ENCODE measurements at regions not wholly inside any gene's neighbourhood (a gene's known extent, or its start where the extent isn't known, plus 50 kb on each side); places are given as distances from the start of the nearest gene placed in this dataset.

DNA sequence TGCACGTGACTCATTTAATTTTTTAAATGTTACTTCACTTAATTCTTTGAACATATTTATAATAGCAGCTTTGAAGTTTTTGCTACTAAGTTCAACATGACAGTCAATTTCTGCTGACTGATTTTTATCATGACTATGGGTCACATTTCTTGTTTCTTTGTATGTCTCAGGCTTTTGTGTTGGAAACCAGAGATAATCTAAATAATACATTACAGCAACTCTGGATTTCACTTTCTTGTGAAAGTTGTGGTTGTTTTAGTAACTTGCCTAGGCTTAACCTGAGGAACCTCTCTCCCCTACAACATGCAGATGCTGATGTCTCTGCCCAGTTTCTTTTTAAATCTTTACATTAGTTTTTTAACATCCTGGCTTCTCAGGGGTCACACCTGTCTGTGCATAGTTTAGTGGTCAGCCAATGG is 180.8 kb downstream of the CCDC71L start:
- DNase-seq = no peak

DNA sequence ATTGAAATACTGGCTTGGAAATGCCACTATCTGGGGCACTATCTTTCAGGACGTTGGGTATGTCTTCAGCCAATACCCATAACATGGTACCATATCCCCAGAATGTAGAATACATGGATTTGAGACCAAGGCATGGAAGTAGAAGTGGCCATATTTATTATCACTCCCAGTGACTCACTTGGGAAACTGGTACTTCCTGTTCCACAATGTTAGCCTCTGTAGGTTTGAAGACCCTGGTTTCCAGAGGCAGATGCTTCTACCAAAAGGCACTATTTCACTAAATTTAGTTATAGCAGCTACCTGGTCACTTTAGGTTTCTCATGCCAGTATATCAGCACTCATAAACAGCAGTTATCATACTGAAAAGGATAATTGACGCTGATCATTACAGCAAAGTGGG is 184.2 kb downstream of the CCDC71L start:
- DNase-seq = no peak

DNA sequence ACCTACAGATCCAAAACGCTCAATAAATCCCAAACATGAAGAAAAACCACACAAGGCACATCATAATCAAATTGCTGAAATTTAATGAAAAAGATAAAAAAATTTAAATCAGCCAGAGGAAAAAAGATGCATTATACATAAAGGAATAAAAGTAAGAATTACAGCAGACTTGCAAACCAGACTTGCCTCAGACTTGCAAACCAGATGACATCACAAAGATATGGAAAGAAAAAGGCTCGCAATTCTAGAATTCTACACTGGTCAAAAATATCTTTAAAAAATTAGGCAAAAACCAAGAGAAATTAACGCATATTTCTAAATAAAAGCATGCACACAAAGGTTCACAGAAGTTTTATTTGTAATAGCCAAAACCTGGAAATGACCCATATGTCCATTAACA is 188.0 kb upstream of the NAMPT start:
- DNase-seq = no peak

DNA sequence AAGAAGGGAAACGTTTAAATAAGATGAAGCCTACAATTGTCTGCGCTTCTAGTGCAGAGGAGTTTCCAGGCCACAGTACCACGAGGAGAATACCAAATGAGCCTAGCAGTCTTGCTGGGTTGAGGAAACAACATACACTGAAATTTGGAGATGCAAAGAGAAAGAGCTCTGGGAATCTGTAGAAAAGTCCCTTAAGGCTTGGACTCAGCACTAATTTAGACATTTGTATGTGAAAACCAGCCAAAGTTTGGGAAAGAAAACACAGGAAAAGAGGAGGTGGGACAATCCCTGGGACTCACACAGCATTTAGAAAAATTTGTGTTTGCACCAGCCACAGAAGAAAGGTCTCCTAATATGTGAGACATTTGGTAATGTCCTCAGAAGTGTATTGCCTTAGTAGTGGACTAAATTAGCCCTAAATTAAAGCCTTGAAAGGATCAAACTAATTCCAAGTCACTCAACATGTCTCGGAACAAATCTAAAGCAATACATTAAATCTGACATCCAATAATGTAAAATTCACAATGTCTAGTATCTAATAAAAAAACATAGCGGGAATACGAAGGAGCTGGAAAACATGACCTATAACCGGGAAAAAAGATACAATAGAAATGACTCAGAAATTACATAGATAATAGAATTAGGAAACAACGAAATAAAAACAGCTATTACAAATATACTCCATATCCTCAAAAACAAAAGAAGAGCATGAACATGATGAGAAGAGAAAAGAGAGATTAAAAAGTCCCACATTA is 187.1 kb upstream of the NAMPT start:
- DNase-seq = no peak

DNA sequence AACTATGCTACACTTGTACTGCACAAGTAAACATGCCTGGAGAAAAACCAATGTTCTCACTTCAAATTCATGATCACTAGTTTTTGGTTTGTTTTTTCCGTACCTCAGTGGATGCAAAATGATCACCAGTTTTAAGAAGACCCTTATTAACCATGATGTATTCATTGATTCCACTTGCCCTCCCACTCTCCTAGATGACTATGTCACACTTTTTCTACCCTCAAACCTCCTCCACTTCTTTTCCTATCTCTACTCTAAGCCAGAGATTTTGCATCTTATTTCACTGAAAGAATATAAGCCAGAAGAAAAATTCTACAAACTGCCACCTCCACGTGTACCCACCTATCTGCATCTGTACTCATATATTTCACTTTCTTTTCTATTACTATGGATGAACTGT is 186.2 kb upstream of the NAMPT start:
- DNase-seq = no peak

DNA sequence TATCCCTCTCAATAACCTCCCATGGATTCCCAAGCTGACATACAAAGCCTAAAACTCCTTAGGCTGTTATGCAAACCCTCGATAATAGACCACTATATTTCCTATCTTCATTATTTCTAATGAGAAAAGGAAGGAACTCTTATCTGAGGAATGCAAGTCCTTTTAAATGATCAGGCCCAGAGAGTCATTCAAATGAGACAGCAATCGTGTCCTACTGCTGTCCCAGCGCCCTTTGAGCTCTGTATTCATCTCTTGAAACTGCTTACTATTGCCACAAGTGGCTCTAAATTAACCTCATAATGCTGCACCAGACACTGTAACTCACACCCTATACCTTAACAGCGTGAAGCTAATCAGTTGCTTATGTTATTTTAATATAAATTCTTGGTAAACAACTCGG is 182.1 kb upstream of the NAMPT start:
- DNase-seq = no peak

DNA sequence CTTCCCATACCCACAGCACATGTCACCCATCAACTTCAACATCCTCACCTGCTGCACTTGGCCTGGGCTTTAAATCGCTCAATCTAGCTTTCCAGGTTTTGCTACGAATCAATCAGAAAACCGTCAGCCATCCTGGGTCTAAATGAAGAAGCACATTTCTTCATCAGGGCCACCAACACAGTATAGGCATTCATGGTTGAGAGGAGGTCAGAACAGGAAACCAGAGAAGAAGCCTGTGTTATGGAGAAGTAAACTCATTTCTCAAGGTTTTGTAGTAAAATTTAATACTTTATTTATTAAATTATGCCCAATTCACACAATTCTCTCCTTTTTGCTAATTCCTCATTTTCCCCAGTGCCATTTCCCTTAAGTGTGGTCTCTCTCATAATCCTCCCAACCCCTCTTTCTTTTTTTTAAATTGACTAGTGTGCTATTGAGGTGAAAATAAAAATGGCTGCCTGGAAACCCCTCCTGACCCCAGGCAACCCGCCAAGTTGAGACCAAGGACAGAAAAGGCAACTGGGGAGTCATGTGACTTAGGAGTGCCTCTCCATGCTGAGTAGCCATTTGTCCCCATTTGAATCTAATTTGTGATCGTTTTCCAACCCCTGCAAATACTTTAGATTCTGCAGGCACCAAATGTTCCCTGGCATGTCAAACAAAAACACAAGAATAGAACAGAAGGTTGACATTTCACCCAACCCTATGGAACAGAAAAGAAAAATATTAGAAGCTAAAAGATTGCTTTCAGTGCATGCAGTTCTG is 181.1 kb upstream of the NAMPT start:
- DNase-seq = no peak

DNA sequence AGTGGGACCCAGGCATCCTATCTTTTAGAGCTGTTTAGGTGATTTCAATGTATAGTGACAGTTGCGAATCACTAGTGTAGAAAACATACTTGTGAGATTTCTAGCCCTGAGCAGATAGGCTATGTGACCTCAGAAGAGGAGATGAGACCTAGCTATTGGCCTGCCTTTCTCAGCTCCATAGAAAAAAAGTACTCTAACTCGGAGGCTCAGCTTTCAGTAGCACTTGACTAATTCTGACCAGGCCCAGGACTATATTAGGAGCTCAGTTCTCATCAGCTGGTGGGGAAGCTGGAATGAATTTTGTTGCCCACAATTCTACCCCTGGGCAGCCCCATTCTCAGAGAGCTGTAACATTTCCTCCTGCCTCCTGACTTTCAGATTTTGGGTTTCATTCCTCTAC is 179.9 kb upstream of the NAMPT start:
- no peak for DNase-seq

DNA sequence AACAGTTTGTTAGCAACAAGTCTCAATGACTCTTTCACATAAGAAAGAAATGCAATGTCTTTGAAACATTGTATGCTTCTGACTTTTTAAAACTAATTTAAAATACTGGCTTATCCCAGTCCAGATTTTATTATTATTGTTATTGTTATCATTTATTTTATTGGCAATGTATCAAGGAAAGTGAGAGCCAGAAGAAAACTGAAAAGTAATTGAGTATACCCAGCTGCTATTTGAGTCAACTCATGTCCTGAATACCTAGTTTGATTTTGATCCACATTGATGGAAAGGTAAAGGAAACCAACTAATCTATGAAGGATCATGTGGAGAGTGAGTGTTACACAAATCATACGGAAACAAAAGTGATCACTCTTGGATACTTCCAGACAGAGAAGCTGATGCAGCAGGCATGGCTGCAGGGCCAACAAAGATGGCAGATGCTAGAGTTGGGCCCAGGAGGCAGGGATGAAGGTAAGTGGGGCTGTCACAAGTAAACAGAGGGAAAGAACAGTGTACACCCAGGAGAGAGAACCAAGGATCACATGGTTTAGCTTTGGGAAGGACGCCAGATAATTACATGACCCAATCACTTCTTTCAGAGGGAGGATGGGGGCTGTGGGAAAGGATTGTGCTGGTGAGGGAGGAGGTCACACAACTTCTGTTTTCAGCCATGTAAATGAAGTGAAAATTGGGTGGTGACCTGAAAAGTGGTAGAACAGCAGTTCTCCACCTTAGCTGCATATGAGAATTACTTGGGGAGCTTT is 179.2 kb upstream of the NAMPT start:
- DNase-seq = no peak

DNA sequence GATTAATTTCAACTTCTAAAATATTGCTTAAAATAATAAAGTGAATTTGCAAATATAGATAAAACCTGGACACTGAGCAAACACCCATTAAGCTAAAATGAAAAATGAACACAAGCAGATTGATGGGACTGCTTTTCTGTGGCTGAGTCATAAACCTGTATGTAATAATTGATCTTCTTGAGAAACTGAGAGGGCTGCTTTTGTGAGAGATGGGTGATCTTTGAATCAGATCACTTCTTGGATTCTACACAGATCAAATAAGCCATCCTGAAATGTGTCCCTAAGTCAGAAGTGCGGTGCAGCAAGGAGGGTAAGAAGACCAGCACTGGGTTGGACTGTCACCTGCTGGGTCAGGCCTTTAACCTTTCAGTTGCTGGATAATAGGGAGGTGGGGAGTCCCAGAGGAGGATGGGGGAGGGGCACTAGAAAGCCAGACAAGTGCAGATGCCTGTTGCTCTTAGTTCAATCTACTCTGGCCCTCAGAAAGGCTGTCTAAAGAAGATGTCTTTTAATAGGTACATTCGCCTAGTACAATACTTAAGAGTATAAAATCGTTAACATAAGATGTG is 178.2 kb upstream of the NAMPT start:
- no peak for DNase-seq

DNA sequence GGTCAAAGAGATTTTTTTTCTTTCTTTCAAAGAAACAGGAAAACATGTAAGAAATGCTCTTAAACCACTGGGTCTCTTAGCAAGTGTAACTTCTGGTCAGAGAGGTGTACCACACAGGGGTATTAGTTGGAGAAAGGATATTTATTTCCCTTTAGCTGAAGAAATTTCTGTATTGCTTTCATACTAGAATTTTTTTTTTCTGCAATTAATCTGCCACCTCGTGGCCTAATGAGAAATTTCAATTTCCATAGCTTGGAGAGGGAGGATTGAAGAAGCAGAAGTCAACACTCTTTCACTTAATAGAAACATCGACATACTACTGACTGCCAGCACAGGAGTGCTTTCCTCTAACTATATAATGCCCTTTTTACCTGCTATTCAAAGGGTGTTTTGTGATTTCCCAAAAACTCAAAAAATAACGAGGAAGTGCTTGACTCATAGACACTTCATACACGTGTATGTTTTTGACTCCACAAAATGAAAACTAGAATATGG is 177.6 kb upstream of the NAMPT start:
- DNase-seq = no peak

DNA sequence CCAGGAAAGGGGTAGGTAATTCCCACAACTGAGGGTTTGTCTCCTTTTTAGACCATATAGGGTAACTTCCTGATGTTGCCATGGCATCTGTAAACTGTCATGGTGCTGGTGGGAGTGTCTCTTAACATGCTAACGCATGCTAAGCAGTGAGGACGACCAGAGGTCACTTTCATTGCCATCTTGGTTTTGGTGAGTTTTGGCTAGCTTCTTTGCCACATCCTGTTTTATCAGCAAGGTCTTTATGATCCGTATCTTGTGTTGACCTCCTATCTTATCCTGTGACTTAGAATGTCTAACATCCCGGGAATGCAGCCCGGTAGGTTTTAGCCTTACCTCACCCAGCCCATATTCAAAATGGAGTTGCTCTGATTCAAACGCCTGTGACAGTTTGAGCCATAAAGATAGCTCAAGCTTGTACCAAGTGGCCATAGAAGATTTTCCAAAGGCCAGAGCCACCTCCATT is 176.0 kb upstream of the NAMPT start:
- no peak for DNase-seq

DNA sequence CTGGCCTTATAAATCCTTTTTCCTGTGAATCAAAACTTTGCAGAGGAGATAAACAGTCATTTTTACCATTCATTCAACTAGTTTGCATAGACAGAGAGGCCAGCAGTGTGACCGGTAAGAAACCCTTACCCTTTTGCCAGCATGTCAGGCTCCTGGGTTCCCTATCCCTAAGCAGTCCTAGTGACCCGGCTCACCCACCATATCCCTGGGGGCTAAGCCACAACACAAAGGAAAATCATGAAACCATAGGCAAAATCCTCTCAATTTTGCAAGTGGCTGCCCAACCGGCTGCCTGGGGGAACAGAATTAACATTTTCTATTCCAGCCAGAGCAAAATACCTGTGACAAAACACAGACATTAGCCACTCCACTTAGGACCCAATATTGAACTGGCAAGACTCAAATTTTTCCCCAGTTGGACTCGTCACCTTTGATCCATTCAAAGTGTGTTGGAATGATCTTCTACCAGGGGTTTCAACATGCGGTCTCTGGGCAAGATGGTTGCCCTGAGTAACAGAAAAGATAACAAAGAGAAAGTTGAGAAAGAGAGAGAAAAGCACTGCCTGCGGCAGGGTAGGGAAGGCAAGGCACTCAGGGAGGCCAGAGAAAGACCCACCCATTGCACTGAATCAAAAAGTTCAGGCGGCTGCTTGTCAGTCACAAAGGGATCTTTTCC is 174.8 kb upstream of the NAMPT start:
- no peak for DNase-seq

DNA sequence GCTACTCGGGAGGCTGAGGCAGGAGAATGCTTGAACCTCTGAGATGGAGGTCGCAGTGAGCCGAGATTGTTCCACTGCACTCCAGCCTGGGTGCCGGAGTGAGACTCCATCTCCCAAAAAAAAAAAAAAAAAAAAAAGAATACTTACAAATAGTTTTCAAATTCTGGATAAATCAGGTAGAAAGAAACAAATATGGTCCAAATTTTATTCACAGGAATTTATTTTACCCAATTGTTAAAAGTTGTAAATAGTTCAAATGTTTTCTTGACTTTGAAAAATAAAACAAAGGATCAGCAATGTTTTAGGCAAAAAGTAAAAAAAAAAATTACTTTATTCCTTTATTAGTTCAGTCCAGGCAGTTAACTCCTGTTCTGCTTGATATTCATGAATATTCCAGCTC is 172.9 kb upstream of the NAMPT start:
- no peak for DNase-seq

DNA sequence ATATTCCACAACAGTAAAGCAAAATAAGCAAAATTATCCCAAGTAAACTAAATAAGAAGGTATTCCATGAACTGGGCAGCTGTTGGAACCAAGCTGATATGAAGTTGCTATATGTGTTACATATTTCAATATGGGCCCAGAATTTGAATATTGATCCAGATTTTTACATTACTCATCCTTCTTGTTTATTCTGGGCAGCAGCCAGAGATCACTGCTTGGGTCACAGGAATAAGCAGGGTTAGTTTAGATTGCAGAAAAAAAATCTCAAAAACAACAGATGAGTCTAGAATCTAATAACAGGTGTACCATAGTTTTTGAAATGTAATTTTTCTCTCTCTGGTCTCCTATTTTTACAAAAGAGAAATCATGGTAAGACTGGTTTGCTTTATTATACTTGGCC is 171.5 kb upstream of the NAMPT start:
- DNase-seq = no peak

DNA sequence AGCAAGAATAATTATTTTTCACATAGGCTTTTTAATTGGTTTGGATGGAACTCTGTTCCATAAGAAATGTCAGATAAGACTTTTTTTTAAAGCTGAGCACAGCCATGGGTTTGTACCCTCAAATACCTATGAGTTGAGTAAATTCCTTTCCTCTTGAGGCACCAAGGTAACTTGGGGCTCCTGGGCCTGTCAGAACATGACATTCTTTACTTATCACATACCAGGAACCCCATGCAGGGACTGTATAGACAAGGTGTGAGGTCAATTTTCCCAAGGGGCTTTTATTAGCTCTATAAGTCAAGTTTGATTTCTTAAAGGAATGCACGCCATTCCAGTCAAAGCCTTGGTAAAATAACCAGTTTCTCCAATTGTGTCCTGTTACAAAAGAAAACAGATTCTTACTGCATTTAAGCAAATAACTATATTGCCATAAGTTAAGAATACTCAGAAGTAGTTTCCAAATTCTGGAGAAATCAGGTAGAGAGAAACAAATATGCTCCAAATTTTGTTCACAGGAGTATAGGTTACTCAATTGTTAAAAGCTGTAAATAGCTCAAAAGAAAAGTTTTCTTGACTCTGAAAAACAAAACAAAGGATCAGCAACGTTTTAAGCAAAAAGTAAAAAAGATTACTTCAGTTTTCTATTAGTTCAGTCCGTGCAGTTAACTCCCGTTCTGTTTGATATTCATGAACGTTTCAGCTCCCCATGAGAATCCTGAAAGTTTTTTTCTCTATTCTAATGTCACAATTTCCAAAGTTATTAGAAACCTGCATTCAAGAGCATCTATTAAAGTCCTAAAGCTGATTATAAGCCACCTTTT is 167.5 kb upstream of the NAMPT start:
- DNase-seq = no peak

DNA sequence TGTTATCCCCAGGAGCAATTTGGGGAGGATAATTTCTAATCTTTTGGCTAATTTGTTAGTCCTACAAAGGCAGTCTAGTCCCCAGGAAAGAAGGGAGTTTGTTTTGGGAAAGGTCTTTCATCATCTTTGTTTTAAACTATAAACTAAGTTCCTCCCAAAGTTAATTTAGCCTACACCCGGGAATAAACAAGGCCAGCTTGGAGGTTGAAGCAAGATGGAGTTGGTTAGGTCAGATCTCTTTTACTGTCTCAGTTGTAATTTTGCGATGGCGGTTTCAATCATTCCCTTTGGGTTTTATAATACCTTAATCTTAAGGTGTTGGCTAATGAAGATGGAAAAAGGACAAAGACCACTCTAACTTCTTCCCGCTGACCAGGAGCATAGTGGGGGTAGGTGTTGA is 166.4 kb upstream of the NAMPT start:
- DNase-seq = no peak

DNA sequence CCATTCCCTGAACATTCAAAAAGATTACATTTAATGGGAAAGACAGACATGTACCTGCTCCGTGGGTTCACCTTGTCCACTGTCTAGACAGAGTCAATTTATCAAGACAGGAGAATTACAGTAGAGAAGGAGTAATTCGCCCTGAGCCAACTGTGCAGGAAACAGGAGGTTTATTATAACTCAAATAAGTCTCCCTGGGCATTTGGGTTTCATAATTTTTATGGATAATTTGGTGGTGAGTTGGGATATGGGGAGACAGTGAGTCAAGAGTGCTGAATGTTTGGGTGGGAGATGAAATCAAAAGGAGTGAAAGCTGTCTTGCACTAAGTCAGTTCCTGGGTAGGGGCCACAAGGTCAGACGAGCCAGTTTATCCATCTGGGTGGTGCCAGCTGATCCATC is 165.9 kb upstream of the NAMPT start:
- DNase-seq = no peak

DNA sequence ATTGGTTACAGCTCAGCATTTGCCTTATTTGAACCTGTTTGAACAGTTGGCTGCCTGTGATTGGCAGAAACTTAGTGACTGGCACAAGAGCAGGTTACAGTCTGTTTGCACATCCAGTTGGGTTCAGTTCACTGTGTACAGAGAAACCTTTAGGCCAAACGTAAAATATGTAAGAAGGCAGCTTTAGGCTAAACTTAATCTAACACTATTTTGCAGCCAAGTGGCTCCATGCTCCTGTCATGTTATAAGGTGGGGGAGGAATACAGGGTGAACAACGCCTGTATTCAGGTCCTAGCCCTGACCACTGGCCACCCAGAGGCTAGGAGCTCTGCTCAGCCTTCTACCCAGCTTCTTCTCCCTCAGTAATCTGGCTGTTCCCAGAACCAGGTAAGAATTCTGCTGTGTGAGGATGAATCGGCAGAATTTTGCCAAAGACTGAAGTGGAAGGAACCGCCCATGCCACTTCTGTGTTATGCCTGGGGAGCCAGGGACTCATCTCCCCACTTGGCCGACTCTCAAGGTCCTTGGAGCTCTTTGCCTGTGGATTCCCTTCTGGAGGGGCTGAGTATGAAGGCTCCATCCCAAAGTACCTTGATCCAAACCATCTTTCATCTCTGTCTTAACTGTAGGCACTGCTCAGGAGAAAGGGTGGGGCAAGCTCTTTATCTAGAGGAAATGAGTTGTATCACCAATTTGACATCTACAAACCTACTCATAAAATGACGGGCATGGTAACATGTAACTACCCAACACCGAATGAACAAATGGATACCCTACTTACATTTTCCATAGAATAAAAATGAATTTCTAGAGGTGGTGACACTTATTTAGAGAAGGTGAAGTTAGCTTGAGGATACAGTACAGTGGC is 164.4 kb upstream of the NAMPT start:
- no peak for DNase-seq

DNA sequence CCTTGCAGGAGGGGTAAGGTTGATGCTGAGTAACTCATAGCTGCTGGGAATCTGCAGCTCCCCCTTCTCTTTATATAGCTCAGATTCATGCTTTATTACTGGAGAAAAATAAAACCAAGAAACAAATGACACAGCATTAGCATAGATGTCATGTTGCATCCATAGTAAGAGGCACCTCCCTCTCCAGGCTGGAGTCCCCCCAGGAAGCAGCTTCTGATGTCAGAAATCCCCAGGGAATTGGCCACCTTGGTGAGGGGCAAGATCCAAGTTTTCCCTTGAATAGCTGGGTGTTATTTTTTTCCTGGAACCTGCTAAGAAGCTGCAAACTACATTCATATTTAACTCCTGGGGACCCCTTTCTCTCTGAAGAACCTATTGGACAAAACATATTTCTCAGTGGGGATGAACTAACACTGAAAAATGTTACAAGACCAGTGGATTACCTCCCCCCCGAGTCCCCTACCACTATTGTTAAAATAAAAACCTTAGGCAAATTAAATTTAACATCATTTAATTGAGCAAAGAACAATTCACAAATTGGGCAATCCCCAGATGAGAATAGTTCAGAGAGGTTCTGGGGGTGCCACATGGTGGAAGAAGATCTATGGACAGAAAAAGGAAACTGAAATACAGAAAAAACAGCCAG is 163.7 kb upstream of the NAMPT start:
- DNase-seq = no peak
